CD4-positive, alpha-beta T cell treated with Interleukin-2 at 100 ng/mL for 4 hours (primary cell): ENCODE measurements at regions not wholly inside any gene's neighbourhood (a gene's known extent, or its start where the extent isn't known, plus 50 kb on each side); places are given as distances from the start of the nearest gene placed in this dataset.

Source experiments
- DNase-seq: peaks from one replicate; pipeline ENCODE4 v3.0.0-alpha.2; 2020; ENCODE audit warnings: low spot score

DNA sequence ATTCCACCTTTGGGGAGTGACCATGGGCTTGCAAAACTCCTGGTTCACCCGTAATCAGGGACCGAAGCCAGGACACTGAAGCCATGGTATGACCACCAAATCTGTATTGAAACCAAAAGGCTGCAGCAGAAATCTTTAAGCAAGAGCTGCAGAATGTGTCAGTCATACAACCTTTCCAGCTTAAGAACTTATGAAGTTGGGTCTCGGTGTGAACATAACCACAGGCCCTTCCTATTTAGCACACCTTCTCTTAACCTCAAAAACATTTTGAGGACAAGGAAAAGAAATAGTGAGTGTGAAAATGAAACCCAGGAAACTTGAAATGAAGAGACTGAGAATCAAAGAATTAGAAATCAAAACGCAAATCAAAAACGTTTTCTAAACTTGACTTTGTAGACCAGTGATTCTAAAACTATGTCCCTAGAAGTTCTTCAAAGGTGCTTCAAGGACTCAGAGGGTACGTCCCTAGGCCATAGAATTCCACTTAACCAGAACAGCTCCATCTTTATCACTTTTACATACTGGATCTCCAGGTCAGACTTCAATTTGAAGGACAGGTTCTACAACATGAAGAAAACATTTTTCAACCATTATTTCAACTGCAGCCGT, 231.6 kb upstream of the GRIP1 start:
- DNase-seq = no peak

- DNase-seq = no peak
Measured at GRCh38 chr12:66915306-66915904, 236.5 kb upstream of the GRIP1 start.

- DNase-seq = no peak
Measured at GRCh38 chr12:66916189-66916588, 237.3 kb upstream of the GRIP1 start.

DNA sequence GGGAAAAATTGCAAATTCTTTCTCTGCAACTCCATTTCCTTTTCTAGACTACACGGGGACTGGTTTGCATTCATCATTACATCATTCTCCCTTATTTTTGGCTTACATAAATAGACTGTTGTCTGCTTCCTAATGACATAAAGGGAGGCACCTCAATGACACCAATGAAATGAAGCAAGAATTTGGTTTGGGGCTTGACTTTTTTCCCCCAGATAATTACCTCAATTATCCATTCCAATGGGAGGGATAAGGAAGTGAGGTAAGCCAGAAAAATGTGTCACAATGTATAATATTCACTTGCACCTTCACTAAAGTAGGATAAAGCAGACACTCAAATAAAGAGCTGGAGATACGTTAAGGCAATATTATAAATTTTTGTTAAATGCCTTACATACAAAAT, 240.6 kb upstream of the GRIP1 start:
- no peak for DNase-seq

- no peak for DNase-seq
Measured at GRCh38 chr12:66920205-66920604, 241.3 kb upstream of the GRIP1 start.

GRCh38 chr12:66921151-66921550, 242.3 kb upstream of the GRIP1 start:
- DNase-seq = no peak

GRCh38 chr12:66925083-66925482, 246.2 kb upstream of the GRIP1 start:
- no peak for DNase-seq

DNA sequence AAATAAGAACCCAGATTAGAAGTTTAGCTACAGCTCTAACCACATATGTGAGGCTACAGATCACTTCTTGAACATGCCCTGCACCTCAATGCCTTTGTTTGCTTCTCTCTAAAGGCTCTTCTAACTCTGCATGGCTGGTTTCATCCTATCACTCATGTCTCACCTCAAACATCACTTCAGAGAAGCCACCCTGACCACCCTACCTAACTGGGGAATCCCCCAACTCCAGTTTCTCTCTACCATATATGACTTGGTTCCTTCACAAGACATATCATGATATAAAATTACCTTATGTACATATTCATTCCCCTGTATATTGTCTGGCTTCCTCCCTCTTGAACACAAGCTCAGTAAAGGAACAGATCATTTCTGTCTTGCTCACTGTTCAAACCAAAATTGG, 250.2 kb upstream of the GRIP1 start:
- peak; percentile 9 for DNase-seq

DNA sequence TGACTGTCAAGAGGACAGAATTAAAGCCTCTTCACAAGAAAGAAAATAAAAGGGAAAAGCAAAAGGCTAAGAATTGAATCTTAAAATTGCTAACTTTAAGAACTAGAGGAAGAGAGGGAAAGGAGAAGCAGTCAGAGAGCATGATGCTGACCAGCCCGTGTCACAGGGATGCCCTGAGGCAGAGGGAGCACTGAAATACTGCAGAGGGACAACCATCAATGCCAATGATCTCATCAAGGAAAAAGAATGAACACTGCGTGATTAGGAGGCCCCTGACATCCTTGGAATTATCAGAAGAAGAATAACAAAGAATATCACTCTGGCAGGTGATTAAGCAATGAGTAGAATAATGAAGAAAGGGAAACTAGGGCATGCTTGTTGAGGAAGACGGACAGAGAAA, 252.2 kb upstream of the GRIP1 start:
- no peak for DNase-seq

DNA sequence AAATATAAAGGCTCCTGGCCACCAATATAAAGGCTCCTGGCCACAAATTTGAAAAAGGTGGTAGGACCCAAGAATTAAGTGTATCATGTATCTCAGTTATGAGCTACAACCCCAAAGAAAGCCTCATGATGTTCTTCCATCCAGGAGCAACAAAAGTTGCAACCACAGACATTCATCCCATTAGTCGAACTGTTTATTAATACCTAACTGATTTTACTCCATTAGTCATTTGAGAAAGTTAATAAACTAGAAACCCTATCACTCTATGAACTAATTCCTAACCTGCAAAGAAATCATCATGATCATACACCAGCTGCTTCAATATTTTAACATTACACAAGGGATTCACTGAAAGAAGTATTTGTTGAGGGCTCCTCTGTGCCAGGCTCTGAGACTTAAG, 253.2 kb upstream of the GRIP1 start:
- DNase-seq = no peak

DNA sequence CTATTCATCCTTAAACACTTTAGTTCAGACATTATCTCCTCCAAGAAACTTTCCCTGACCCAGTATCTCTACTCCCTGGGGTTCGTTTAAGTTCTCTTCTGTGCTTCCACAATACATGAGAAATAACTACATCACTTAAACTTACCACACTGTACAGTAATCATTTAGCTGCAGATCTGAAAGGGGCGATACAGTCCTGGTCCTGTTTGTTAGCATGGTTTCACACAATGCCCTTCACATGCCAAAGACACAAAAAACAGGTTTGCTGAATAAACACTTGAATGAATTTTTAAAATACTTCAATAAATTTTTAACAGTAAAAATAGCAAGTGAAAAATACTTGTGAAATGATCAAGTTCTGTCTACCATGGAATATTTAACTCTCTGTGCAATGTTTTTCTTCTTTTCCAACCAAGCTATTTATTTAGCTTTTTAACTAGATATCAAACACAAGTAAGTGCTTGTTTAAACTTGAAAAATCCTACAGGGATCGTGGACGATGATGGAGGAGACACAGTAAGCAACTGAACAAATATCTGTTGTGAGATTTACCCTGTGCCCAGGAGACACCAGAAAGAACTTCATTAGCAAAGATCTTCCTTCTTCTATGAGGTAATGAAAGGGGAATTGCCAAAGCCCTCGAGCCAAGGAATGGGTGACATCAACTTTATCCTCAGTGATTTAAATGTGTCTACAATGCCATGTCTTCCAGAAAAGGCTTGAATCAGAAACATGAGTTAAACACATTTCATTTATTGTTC, 255.6 kb upstream of the GRIP1 start:
- DNase-seq = no peak

DNA sequence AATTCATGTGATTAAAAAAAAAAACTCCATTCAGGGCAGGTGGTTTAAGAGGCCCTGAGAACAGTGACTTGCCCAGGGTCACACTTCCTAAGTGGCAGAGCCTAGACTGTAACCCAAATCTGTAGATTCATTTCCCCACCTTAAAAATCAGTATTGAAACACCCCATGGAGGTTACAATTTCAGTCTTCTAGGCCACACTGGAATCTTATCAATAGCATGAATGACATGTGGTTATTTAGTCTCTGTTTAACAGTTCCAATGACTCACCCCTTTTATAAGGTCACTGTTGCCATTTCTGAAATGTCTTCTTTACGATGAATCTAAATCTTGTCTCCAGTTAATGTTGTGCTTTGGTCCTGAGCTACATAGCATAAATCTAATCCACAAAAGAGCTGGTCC, 262.3 kb upstream of the GRIP1 start:
- DNase-seq = no peak

DNA sequence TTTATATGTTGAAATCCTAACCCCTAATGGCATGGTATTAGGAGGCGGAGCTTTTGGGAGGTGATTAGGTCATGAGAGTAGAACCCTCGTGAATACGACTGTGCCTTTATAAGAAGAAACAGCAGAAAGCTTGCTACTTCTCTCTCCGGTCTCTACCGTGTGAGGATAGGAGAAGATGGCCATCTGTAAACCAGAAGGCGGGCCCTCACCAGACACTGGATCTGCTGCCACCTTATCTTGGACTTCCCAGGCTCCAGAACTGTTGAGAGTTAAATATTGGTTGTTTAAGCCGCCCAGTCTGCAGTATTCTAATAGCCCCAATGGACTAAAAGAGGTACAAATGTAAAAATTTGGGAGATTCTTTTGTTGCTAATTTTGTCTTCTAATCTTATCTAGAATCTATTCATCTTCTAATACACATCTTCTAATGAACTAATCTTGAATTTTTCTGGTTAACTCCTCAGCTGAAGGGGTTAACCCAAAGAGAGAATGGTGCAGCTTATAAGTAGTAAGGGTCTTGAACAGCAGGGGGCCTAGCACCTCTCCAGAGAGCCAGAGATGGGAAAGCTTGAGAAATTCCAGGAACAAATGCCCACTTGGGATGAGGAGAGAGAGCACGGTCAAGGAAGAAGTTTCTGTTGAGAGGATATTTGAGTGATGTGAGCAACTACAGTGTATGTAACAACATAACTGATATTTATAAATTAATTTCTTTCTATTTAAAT, 264.0 kb upstream of the GRIP1 start:
- no peak for DNase-seq

GRCh38 chr12:66944365-66944764, 265.5 kb upstream of the GRIP1 start:
- no peak for DNase-seq

- DNase-seq = no peak
Measured at GRCh38 chr12:66945189-66945817, 266.4 kb upstream of the GRIP1 start.

GRCh38 chr12:66947119-66947518, 268.2 kb upstream of the GRIP1 start:
- no peak for DNase-seq

- DNase-seq = no peak
Measured at GRCh38 chr12:66952668-66953067, 273.8 kb upstream of the GRIP1 start.

DNA sequence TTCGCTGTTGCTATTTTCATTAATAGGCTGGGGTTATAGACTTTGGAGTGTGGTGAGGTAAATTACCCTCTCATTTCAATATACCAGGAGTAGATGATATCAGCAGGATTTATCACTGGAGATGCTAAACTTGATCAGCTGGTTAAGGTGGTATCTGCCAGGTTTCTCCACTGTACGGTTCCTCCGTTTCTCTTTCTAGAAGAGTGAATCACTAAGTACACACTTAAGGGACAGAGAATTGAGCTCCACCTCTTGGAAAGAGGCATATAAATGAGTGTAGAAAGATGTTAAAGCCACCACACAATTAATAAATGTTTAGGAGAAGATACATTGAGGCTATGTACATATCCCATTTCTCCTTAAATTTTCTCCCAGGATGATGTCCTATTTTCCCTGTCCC, 277.4 kb upstream of the GRIP1 start:
- DNase-seq = no peak

DNA sequence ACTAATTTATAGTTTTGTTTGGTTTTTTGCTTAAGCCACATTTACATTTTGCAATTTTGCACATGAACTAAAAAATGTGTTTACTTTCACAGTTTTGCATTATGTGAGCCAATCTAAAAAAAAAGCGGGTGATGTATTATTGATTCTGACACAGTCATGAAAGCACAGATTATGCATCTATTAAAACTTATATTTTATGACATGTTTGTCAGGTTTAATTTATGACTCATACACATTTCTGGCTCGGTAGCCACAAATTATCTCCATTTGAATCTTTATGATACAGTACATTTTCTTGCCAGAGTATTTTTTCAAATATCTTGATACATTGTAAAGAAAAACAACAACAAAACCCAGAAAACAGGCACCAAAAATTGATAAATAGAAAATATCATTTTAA, 280.4 kb upstream of the GRIP1 start:
- no peak for DNase-seq

DNA sequence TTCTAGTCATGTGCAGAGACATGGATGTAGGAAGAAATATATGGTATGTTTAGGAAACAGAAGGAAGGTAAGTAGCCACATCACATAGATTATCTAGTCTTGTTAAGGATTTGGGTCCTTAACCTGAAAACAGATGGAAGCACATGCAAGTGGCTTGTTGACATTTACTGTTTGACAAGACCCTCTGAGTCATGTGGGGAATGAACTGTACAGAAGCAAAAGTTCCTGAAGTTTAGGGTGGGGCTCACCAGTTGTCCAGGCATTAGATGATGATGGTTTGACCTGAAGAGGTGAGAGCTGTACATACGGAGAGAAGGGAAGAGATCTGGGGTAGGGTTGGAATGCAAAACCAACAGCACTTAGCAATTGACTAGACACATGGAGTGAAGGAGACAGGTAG, 281.1 kb upstream of the GRIP1 start:
- DNase-seq = no peak

DNA sequence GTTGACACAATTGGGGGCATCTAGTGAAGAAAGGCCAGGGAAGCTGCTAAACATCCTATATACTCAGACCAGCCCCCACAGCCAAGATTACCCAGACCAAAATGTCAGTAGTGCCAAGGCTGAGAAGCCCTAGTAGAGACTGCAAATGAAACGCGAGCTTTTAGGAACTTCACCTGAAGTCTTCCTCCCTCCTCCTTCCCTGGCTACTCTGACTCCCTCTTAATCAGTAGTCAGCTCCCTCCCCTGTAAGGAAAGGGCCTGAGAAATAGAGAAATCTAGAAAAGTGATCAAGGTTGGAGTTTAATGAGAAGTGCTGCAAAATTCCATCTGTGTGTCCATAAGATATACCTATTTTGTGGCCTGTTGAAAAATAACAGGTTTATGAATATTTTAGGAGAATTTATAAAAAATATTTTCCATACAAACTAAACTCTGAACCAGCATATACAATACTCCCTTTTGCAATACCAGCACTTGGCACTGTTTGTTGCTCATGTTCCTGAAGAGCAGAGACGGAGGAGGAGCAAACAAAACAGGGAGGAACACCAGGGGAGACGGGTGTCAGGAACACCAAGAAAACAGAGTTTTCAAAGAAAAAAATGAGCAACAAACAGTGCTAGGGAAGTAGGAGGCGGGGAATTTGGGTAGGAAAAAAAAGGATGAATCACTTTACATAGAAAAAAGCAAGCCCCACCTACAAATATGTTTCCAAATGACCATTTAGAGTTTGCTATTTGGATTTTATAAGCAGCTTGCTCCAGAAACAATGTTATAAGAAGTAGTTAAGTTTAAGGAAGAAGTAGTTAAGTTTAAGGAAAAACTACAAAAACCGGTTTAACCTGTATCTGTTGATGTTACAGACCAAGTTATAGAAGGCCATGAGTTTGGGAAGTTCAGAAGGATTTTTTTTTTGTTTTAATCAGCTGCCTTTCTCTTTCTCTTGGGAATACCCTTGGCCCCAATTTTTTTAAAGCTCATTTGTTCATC, 282.1 kb upstream of the GRIP1 start:
- DNase-seq = no peak
